Natural killer cell (primary cell): ENCODE measurements at regions not wholly inside any gene's neighbourhood (a gene's known extent, or its start where the extent isn't known, plus 50 kb on each side); places are given as distances from the start of the nearest gene placed in this dataset.

Source experiments
- ATAC-seq, 3 donors: fragments of 150-1000 bp in 2 of 3; fragments of 200-7000 bp in 1 of 3; cut with Tn5 transposase; 1 replicate in 1 of 3; 2 replicates in 2 of 3; pipeline ENCODE4 v1.10.0; 2021; ENCODE audit warnings: mild to moderate bottlenecking in 2 of 3, moderate library complexity in 2 of 3
- DNase-seq, 2 donors: peaks; one replicate each; pipeline versions ENCODE4 v3.0.0 to v3.0.0-alpha.2; 2013 to 2021; ENCODE audit warnings: mixed read lengths in 1 of 2
- H3K27ac ChIP-seq: one replicate; pipeline ENCODE4 v1.5.1; 2013; ENCODE audit warnings: mild to moderate bottlenecking, low read length
- H3K27me3 ChIP-seq: one replicate; pipeline ENCODE4 v1.6.1; 2013; ENCODE audit warnings: low read length; ENCODE audit not compliant: control insufficient read depth, insufficient read depth
- H3K36me3 ChIP-seq: one replicate; pipeline ENCODE4 v1.6.1; 2013; ENCODE audit warnings: low read length; ENCODE audit not compliant: control insufficient read depth, insufficient read depth
- H3K4me1 ChIP-seq: one replicate; pipeline ENCODE4 v1.6.1; 2013; ENCODE audit warnings: low read length; ENCODE audit not compliant: control insufficient read depth, insufficient read depth
- H3K4me3 ChIP-seq: one replicate; pipeline ENCODE4 v1.5.1; 2013; ENCODE audit warnings: low read length
- H3K9me3 ChIP-seq: one replicate; pipeline ENCODE4 v1.6.1; 2013; ENCODE audit warnings: low read length; ENCODE audit not compliant: control insufficient read depth, insufficient read depth
- H3K27ac Mint-ChIP-seq, 2 donors: one replicate each; pipeline ENCODE4 v1.8.0; 2022; ENCODE audit warnings: mild to moderate bottlenecking in 2 of 2, mixed read lengths in 2 of 2, moderate library complexity in 1 of 2
- H3K27me3 Mint-ChIP-seq, 2 donors: one replicate each; pipeline ENCODE4 v1.8.0; 2022; ENCODE audit warnings: low read depth in 2 of 2, mixed read lengths in 2 of 2
- H3K36me3 Mint-ChIP-seq: one replicate; pipeline ENCODE4 v1.8.0; 2022; ENCODE audit warnings: mixed read lengths
- H3K4me1 Mint-ChIP-seq, 2 donors: one replicate each; pipeline ENCODE4 v1.8.0; 2022; ENCODE audit warnings: mixed read lengths in 2 of 2
- H3K4me3 Mint-ChIP-seq: one replicate; pipeline ENCODE4 v1.8.0; 2022; ENCODE audit warnings: mild to moderate bottlenecking, moderate library complexity, mixed read lengths
- H3K9me3 Mint-ChIP-seq, 2 donors: one replicate each; pipeline ENCODE4 v1.8.0; 2022; ENCODE audit warnings: mixed read lengths in 2 of 2
- CTCF ChIP-seq: fragments of 200-600 bp; IDR thresholded peaks from one replicate; pipeline ENCODE4 v1.8.0; 2022; ENCODE audit warnings: antibody characterized with exemption
- WGBS: methylation state at CpG from one replicate; pipeline ENCODE4 v1.1.7; 2013; ENCODE audit warnings: missing lambda C conversion rate; ENCODE audit not compliant: insufficient coverage; 5-methylcytosine and 5-hydroxymethylcytosine counted together
- intact Hi-C: fragments of 100-400 bp; cut with micrococcal nuclease; formaldehyde crosslinking; loops from one replicate; pipeline ENCODE4 v1.14.2; 2022

GRCh38 chr2:145029873-145030272 lies 510.0 kb upstream of the ZEB2 start:
- Histone ChIP-seq H3K27ac (no peak overlapping the region), H3K9me3 (no peaks in the 10 kb centered on the region), H3K4me3 (no peak overlapping the region), H3K27me3 (no peaks in the 10 kb centered on the region), H3K4me1 (no peaks in the 10 kb centered on the region), H3K36me3 (no peaks in the 10 kb centered on the region)
- Mint-ChIP-seq H3K27me3 (peaks cover 5 to 8% of the 10 kb centered on the region in 2 donors), H3K27ac (no peak overlapping the region), H3K36me3 (no peaks in the 10 kb centered on the region), H3K4me3 (no peak overlapping the region), H3K9me3 (no peaks in the 10 kb centered on the region), H3K4me1 (no peaks in the 10 kb centered on the region)
- ATAC-seq (no peak), DNase-seq (no peak)
- intact Hi-C loops, result no loop called here
- WGBS, result 85% methylated on average over 3 of the region's 3 CpGs
- TF ChIP-seq CTCF, result no peak

GRCh38 chr2:145029081-145029480 lies 509.2 kb upstream of the ZEB2 start:
- ATAC-seq, result no peak
- TF ChIP-seq CTCF, result no peak
- H3K4me3 ChIP-seq, result no peak overlapping the region
- H3K4me1 ChIP-seq, result no peaks in the 10 kb centered on the region
- peaks cover 5 to 8% of the 10 kb centered on the region in 2 donors for H3K27me3 Mint-ChIP-seq
- WGBS, result 88% methylated on average over 3 of the region's 5 CpGs
- no peaks in the 10 kb centered on the region for H3K9me3 ChIP-seq
- H3K27ac Mint-ChIP-seq, result no peak overlapping the region
- DNase-seq, result no peak
- intact Hi-C loops, result no loop called here
- no peaks in the 10 kb centered on the region for H3K27me3 ChIP-seq
- H3K36me3 Mint-ChIP-seq, result no peaks in the 10 kb centered on the region
- no peak overlapping the region for H3K27ac ChIP-seq
- H3K4me3 Mint-ChIP-seq, result no peak overlapping the region
- H3K36me3 ChIP-seq, result no peaks in the 10 kb centered on the region
- no peaks in the 10 kb centered on the region for H3K9me3 Mint-ChIP-seq
- H3K4me1 Mint-ChIP-seq, result no peaks in the 10 kb centered on the region

- no peaks in the 10 kb centered on the region for H3K9me3 Mint-ChIP-seq
- H3K27ac Mint-ChIP-seq, result no peak overlapping the region
- DNase-seq (no peak), ATAC-seq (no peak)
- H3K27me3 ChIP-seq, result no peaks in the 10 kb centered on the region
- peaks cover 5 to 8% of the 10 kb centered on the region in 2 donors for H3K27me3 Mint-ChIP-seq
- H3K4me1 ChIP-seq, result no peaks in the 10 kb centered on the region
- H3K36me3 Mint-ChIP-seq, result no peaks in the 10 kb centered on the region
- no peaks in the 10 kb centered on the region for H3K9me3 ChIP-seq
- TF ChIP-seq CTCF, result no peak
- peaks cover 0 to under 1% of the 10 kb centered on the region in 2 donors for H3K4me1 Mint-ChIP-seq
- H3K4me3 ChIP-seq, result no peak overlapping the region
- WGBS, result 94% methylated on average over 6 of the region's 8 CpGs
- intact Hi-C loops, result no loop called here
- no peaks in the 10 kb centered on the region for H3K36me3 ChIP-seq
- H3K4me3 Mint-ChIP-seq, result no peak overlapping the region
- H3K27ac ChIP-seq, result no peak overlapping the region
Measured at GRCh38 chr2:145028101-145028920, 508.4 kb upstream of the ZEB2 start.
